ENCODE measurements at regions not wholly inside any gene's neighbourhood (a gene's known extent, or its start where the extent isn't known, plus 50 kb on each side); places are given as distances from the start of the nearest gene placed in this dataset.

GRCh38 chr10:131571865-131572264 is 260.3 kb upstream of the TCERG1L start:
- TF ChIP-seq CTCF (IDR thresholded peaks at IDR 0.05) = no peak
- TF ChIP-seq POLR2A (IDR thresholded peaks at IDR 0.05) = no peak
